SK-N-SH (cell line): ENCODE measurements at regions not wholly inside any gene's neighbourhood (a gene's known extent, or its start where the extent isn't known, plus 50 kb on each side); places are given as distances from the start of the nearest gene placed in this dataset.

Source experiments
- CTCF ChIP-seq: fragments of 200-600 bp; sonication (generic); IDR thresholded peaks from 2 replicates; pipeline ENCODE4 v1.6.1; 2017; ENCODE audit warnings: antibody characterized with exemption, mild to moderate bottlenecking, moderate library complexity
- EP300 ChIP-seq, 2 experiments: IDR thresholded peaks; 2 replicates each; pipeline versions ENCODE4 v1.4.0 to v1.6.1; 2012; ENCODE audit warnings: borderline replicate concordance in 1 of 2, low read depth in 1 of 2, low read length in 1 of 2
- EZH2phosphoT487 ChIP-seq: fragments of 200-600 bp; sonication (generic); IDR thresholded peaks from 2 replicates; pipeline ENCODE4 v1.6.1; 2017; ENCODE audit warnings: low read depth, mixed run types, mild to moderate bottlenecking, antibody characterized with exemption, moderate library complexity, borderline replicate concordance
- GABPA ChIP-seq: IDR thresholded peaks from 2 replicates; pipeline ENCODE4 v1.4.0; 2012; ENCODE audit warnings: low read depth, mild to moderate bottlenecking
- JUND ChIP-seq: IDR thresholded peaks from 2 replicates; pipeline ENCODE4 v1.4.0; 2012
- RCOR1 ChIP-seq: fragments of 150-350 bp; IDR thresholded peaks from 2 replicates; pipeline ENCODE4 v1.6.1; 2017; ENCODE audit warnings: antibody characterized with exemption, low read length
- TAF1 ChIP-seq: IDR thresholded peaks from 2 replicates; pipeline ENCODE4 v1.6.1; 2012; ENCODE audit warnings: low read depth, mild to moderate bottlenecking, low read length, moderate library complexity, borderline replicate concordance
- TCF12 ChIP-seq: IDR thresholded peaks from 2 replicates; pipeline ENCODE4 v1.4.0; 2012

DNA sequence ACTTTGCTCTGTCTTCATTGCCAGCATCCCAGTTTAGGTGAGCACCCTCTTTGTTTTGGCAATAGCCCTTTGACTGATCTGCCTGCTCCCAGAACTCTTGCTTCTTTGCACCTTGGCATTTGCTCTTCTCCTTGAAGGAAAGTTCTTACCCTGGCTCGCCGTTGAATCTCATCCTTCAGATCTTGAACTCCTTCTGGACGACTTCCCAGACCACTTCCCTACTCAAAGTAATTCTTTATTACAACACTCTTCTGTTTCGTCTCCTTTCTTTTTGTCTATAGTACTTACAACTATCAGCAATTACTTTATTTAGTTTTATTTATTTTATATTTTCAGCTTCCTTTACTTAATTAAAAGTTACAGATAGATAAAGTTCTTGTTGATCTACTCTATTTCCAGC, 1510.1 kb downstream of the MAT2B start:
- TF ChIP-seq CTCF (no peak), EZH2phosphoT487 (no peak), TAF1 (no peak), EP300 (IDR thresholded peaks at IDR 0.05; ENCODE audit: borderline replicate concordance in 1 of 2, low read depth in 1 of 2, low read length in 1 of 2) (no peak), RCOR1 (no peak), JUND (no peak), GABPA (no peak), TCF12 (no peak)
